Endothelial cell of umbilical vein (primary cell): ENCODE measurements at regions not wholly inside any gene's neighbourhood (a gene's known extent, or its start where the extent isn't known, plus 50 kb on each side); places are given as distances from the start of the nearest gene placed in this dataset.

Experiments
- BruUV-seq: library from RNA; stranded (reverse); fragments of 400-500 nt; replicated peaks from 2 replicates; lab custom pipeline; 2021; lab: Mats Ljungman, UMichigan
- CTCF ChIA-PET: fragments of 300-600, 350-600 bp; sonication (Branson Sonifier 250); formaldehyde crosslinking; loops from one replicate; lab custom pipeline; 2021; ENCODE audit warnings: antibody characterized with exemption, inconsistent platforms; lab: Charles Lee
- POLR2A ChIA-PET: fragments of 300-600, 350-600 bp; sonication (Branson Sonifier 250); formaldehyde crosslinking; loops from one replicate; lab custom pipeline; 2021; ENCODE audit warnings: antibody characterized with exemption, inconsistent platforms; lab: Charles Lee
- DNase-seq: peaks from one replicate; pipeline ENCODE4 v3.0.0-alpha.2; 2011; ENCODE audit warnings: low read depth, low spot score
- FAIRE-seq: peaks from 2 replicates; lab custom pipeline; 2011; peaks lifted over from hg19 to GRCh38; lab: Jason Lieb, UNC
- H2AFZ ChIP-seq: 2 replicates; pipeline ENCODE4 v1.6.0; 2012; ENCODE audit warnings: low read depth, low read length, control low read depth, inconsistent platforms
- H3K27ac ChIP-seq: 2 replicates; pipeline ENCODE4 v1.5.1; 2011; ENCODE audit warnings: low read depth, mild to moderate bottlenecking, control low read depth, low read length, moderate library complexity; ENCODE audit not compliant: insufficient read depth
- H3K27me3 ChIP-seq, 2 experiments: 2 replicates each; pipeline versions ENCODE4 v1.6.0 to v1.6.1; 2011; ENCODE audit warnings: low read length in 2 of 2, mixed read lengths in 1 of 2; ENCODE audit not compliant: control insufficient read depth in 2 of 2, insufficient read depth in 2 of 2
- H3K36me3 ChIP-seq, 2 experiments: 2 replicates in 1 of 2; 3 replicates in 1 of 2; pipeline ENCODE4 v1.5.1; 2011; ENCODE audit warnings: low read length in 2 of 2, mild to moderate bottlenecking in 1 of 2, moderate library complexity in 1 of 2; ENCODE audit not compliant: control insufficient read depth in 2 of 2, insufficient read depth in 2 of 2; ENCODE audit errors: extremely low read depth in 1 of 2
- H3K4me1 ChIP-seq: 3 replicates; pipeline ENCODE4 v1.5.1; 2011; ENCODE audit warnings: mild to moderate bottlenecking, low read length; ENCODE audit not compliant: control insufficient read depth, insufficient read depth; ENCODE audit errors: extremely low read depth
- H3K4me2 ChIP-seq: 2 replicates; pipeline ENCODE4 v1.6.1; 2011; ENCODE audit warnings: low read length, control low read depth, mixed read lengths; ENCODE audit not compliant: insufficient read depth
- H3K4me3 ChIP-seq, 3 experiments: fragments of 200-600 bp in 1 of 3; sonication (generic), shearing (Covaris generic) in 1 of 3; replicated peaks in 1 of 3; 2 replicates each; pipeline ENCODE4 v1.5.1; 2011 to 2016; ENCODE audit warnings: control low read depth in 3 of 3, low read length in 3 of 3, mild to moderate bottlenecking in 2 of 3, inconsistent platforms in 1 of 3, low read depth in 1 of 3, moderate library complexity in 1 of 3; ENCODE audit not compliant: insufficient read depth in 1 of 3
- H3K79me2 ChIP-seq: 2 replicates; pipeline ENCODE4 v1.6.0; 2012; ENCODE audit warnings: low read length, inconsistent platforms; ENCODE audit not compliant: control insufficient read depth, insufficient read depth
- H3K9ac ChIP-seq: replicated peaks from 2 replicates; pipeline ENCODE3; 2011; ENCODE audit warnings: low read length, control low read depth; ENCODE audit not compliant: insufficient read depth; ENCODE audit errors: extremely low read depth
- H3K9me1 ChIP-seq: replicated peaks from 3 replicates; pipeline ENCODE4 v1.6.0; 2011; ENCODE audit warnings: mild to moderate bottlenecking, low read length; ENCODE audit not compliant: control insufficient read depth, insufficient read depth; ENCODE audit errors: extremely low read depth
- H3K9me3 ChIP-seq: replicated peaks from 2 replicates; pipeline ENCODE4 v1.5.1; 2012; ENCODE audit warnings: low read length, inconsistent platforms; ENCODE audit not compliant: control insufficient read depth, insufficient read depth
- H4K20me1 ChIP-seq: replicated peaks from 2 replicates; pipeline ENCODE3; 2011; ENCODE audit warnings: mild to moderate bottlenecking, low read length; ENCODE audit not compliant: control insufficient read depth, insufficient read depth; ENCODE audit errors: extremely low read depth
- CTCF ChIP-seq, 2 donors: IDR thresholded peaks; 1 replicate in 1 of 2; 2 replicates in 1 of 2; pipeline ENCODE4 v1.5.1; 2011; ENCODE audit warnings: low read length in 2 of 2, mild to moderate bottlenecking in 2 of 2, moderate library complexity in 2 of 2, control low read depth in 1 of 2, inconsistent platforms in 1 of 2, low read depth in 1 of 2; ENCODE audit not compliant: insufficient read depth in 1 of 2; ENCODE audit errors: extremely low read depth in 1 of 2
- EZH2 ChIP-seq: IDR thresholded peaks from 2 replicates; pipeline ENCODE4 v1.6.1; 2012; ENCODE audit warnings: borderline replicate concordance, low read depth, mild to moderate bottlenecking, moderate library complexity, low read length, inconsistent platforms; ENCODE audit not compliant: severe bottlenecking
- FOS ChIP-seq: IDR thresholded peaks from 2 replicates; pipeline ENCODE4 v1.6.1; 2011; ENCODE audit warnings: mild to moderate bottlenecking, low read length, moderate library complexity, borderline replicate concordance; ENCODE audit not compliant: insufficient read depth
- GATA2 ChIP-seq: IDR thresholded peaks from 2 replicates; pipeline ENCODE4 v1.7.0; 2011; ENCODE audit warnings: low read depth, mild to moderate bottlenecking, moderate library complexity, mixed read lengths, low read length; ENCODE audit not compliant: insufficient read length, insufficient read depth
- JUN ChIP-seq: IDR thresholded peaks from 2 replicates; pipeline ENCODE4 v1.6.1; 2011; ENCODE audit warnings: borderline replicate concordance, low read depth; ENCODE audit not compliant: insufficient read length, insufficient read depth
- MAX ChIP-seq: IDR thresholded peaks from 2 replicates; pipeline ENCODE4 v1.6.1; 2011; ENCODE audit not compliant: insufficient read depth, insufficient read length
- MYC ChIP-seq: IDR thresholded peaks from one replicate; pipeline ENCODE4 v1.6.1; 2011; ENCODE audit warnings: mild to moderate bottlenecking, low read depth, low read length
- POLR2A ChIP-seq: IDR thresholded peaks from 2 replicates; pipeline ENCODE4 v1.6.1; 2012; ENCODE audit warnings: low read depth, mild to moderate bottlenecking, control low read depth, low read length
- POLR2AphosphoS5 ChIP-seq: IDR thresholded peaks from 2 replicates; pipeline ENCODE4 v1.6.1; 2012; ENCODE audit warnings: low read depth, mild to moderate bottlenecking, control low read depth, low read length, moderate library complexity; ENCODE audit not compliant: insufficient read depth
- dilution Hi-C: fragments of 300-500 bp; cut with MboI; formaldehyde crosslinking; loops from one replicate; pipeline ENCODE4 v1.15.0; 2019; ENCODE audit warnings: low sequenced_read_pairs; ENCODE audit not compliant: extremely low pct_ligation_motif_present
- intact Hi-C: fragments of 100-400 bp; cut with micrococcal nuclease; formaldehyde crosslinking; loops from one replicate; pipeline ENCODE4 v1.10.0; 2022

- intact Hi-C loops (no loop called here), dilution Hi-C loops (no loop called here)
- DNase-seq (no peak), FAIRE-seq (no peak)
- no peak overlapping the region for H3K9ac ChIP-seq
- H3K4me2 ChIP-seq = no peak overlapping the region
- no peak overlapping the region for H2AFZ ChIP-seq
- ChIA-PET CTCF (interaction anchor here (2.0 to 2.6 kb wide), 2 partner anchors 8 to 11 kb away, joined by 5 to 8 read pairs; no protein-coding TSS in a partner anchor), POLR2A (no interaction called here)
- H3K9me1 ChIP-seq = no peaks in the 10 kb centered on the region
- peaks cover 0 to 3% of the 10 kb centered on the region in 2 experiments for H3K27me3 ChIP-seq
- no TSS peak for BruUV-seq
- H3K4me3 ChIP-seq = no peak overlapping the region
- TF ChIP-seq JUN (no peak), MYC (no peak), MAX (no peak), GATA2 (no peak), FOS (no peak), EZH2 (no peak), POLR2AphosphoS5 (no peak), CTCF (IDR thresholded peaks at IDR 0.05; ENCODE audit: extremely low read depth in 1 of 2, insufficient read depth in 1 of 2, low read depth in 1 of 2, low read length in 2 of 2) (no peak), POLR2A (no peak)
- no peaks in the 10 kb centered on the region for H3K9me3 ChIP-seq
- H3K27ac ChIP-seq = no peak overlapping the region
- no peaks in the 10 kb centered on the region for H3K4me1 ChIP-seq
- no peaks in the 10 kb centered on the region for H3K79me2 ChIP-seq
- H4K20me1 ChIP-seq = no peaks in the 10 kb centered on the region
- H3K36me3 ChIP-seq = no peaks in the 10 kb centered on the region
These were observed 104.0 kb upstream of the CDH5 start for GRCh38 chr16:66262253-66263167.
